Loucy (cell line): ENCODE measurements at regions not wholly inside any gene's neighbourhood (a gene's known extent, or its start where the extent isn't known, plus 50 kb on each side); places are given as distances from the start of the nearest gene placed in this dataset.

ENCODE experiments used
- H2AFZ ChIP-seq: fragments of 200-600 bp; sonication (generic); 2 replicates; pipeline ENCODE4 v1.6.0; 2016; ENCODE audit warnings: antibody characterized with exemption, mild to moderate bottlenecking, low read length, moderate library complexity
- H3F3A ChIP-seq: fragments of 200-600 bp; 2 replicates; pipeline ENCODE4 v1.6.0; 2016; ENCODE audit warnings: antibody characterized with exemption, low read depth, mild to moderate bottlenecking
- H3K27me3 ChIP-seq: fragments of 200-600 bp; sonication (generic); 2 replicates; pipeline ENCODE4 v1.6.1; 2014; ENCODE audit warnings: low read length, mild to moderate bottlenecking; ENCODE audit not compliant: insufficient read depth, poor library complexity, severe bottlenecking
- H3K36me3 ChIP-seq: fragments of 200-600 bp; sonication (generic); 2 replicates; pipeline ENCODE4 v1.6.1; 2016; ENCODE audit warnings: low read length; ENCODE audit not compliant: insufficient read depth
- H3K4me1 ChIP-seq: fragments of 200-600 bp; sonication (generic); 2 replicates; pipeline ENCODE4 v1.5.1; 2014; ENCODE audit warnings: low read length, mild to moderate bottlenecking; ENCODE audit not compliant: insufficient read depth, poor library complexity, severe bottlenecking
- H3K4me2 ChIP-seq: fragments of 200-600 bp; sonication (generic); 2 replicates; pipeline ENCODE4 v1.6.0; 2014; ENCODE audit warnings: antibody characterized with exemption, low read length, low read depth, mild to moderate bottlenecking; ENCODE audit not compliant: poor library complexity, severe bottlenecking
- H3K4me3 ChIP-seq: fragments of 200-600 bp; sonication (generic); 2 replicates; pipeline ENCODE4 v1.5.1; 2014; ENCODE audit warnings: low read length, mild to moderate bottlenecking, mixed read lengths; ENCODE audit not compliant: poor library complexity, severe bottlenecking
- H3K79me2 ChIP-seq: fragments of 200-600 bp; sonication (generic); 2 replicates; pipeline ENCODE4 v1.6.1; 2014; ENCODE audit warnings: low read length; ENCODE audit not compliant: insufficient read depth
- H3K9ac ChIP-seq: fragments of 200-600 bp; sonication (generic); 2 replicates; pipeline ENCODE4 v1.6.0; 2014; ENCODE audit warnings: mild to moderate bottlenecking, low read depth, low read length, moderate library complexity; ENCODE audit not compliant: poor library complexity, severe bottlenecking
- H3K9me2 ChIP-seq: fragments of 200-600 bp; sonication (generic); replicated peaks from 2 replicates; pipeline ENCODE4 v1.6.1; 2016; ENCODE audit warnings: low read depth, low read length, mixed read lengths
- H3K9me3 ChIP-seq: fragments of 200-600 bp; sonication (generic); 2 replicates; pipeline ENCODE4 v1.6.1; 2014; ENCODE audit warnings: mild to moderate bottlenecking, antibody characterized with exemption, low read length, low read depth; ENCODE audit not compliant: insufficient read depth
- H4K20me1 ChIP-seq: fragments of 200-600 bp; sonication (generic); 2 replicates; pipeline ENCODE4 v1.6.0; 2014; ENCODE audit warnings: antibody characterized with exemption, low read length, mild to moderate bottlenecking; ENCODE audit not compliant: insufficient read depth, poor library complexity, severe bottlenecking
- EZH2phosphoT487 ChIP-seq: fragments of 200-600 bp; IDR thresholded peaks from 2 replicates; pipeline ENCODE4 v1.6.1; 2018; ENCODE audit warnings: antibody characterized with exemption, mild to moderate bottlenecking, moderate library complexity, borderline replicate concordance
- TF ChIP-seq, protein P1 (sequence below): fragments of 200-600 bp; sonication (generic); conservative IDR thresholded peaks from 2 replicates; pipeline ENCODE4 v1.5.1; 2014; ENCODE audit warnings: mild to moderate bottlenecking, antibody characterized with exemption, low read length

DNA sequence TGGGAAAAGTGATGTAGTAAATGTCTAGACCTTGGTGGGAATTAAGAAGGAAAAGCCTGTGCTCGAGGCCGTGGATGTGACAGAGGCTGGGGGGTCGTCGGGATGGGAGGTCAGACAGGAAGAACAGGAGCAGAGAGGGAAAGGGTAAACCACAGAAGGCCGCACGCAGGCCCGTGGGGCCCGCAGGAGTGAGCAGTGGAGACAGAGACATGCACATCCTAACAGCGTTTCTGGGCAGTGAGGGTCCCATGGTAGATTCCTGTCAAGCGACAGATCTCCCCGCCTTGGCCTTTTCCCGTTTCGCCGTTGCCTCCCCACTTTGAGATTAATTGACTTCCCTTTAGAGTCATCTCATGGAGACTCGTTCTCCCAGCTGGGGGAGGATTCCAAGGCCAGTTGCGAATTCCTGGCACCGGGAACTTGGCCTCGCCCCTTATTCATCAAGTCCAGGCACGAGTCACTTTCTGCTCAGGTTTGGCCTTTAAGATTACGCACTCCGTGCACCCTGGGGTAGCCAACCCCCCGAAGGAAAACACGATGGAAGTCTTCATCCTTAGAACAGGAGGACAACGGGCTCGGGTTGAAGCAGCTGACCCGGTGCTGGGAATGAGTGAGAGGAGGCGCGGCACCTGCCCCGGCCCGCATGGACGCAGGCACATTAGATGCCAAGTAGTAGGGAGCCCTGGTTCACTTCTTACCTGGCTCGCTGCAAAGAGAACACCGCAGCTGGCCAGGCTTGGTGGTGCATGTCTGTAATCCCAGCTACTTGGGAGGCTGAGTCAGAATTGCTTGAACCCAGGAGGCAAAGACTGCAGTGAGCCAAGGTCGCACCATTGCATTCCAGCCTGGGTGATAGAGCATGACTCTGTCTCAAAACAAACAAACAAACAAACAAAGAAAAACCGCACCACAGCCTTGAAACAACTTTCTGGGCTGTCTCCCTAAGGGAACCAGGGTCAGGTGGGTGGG is 315.2 kb upstream of the SHH start:
- Histone ChIP-seq H3K4me2 (no peak overlapping the region), H3K36me3 (no peaks in the 10 kb centered on the region), H3K79me2 (no peaks in the 10 kb centered on the region), H2AFZ (no peak overlapping the region), H3K4me3 (no peak overlapping the region), H3K4me1 (no peaks in the 10 kb centered on the region), H3K27me3 (no peaks in the 10 kb centered on the region), H3K9me3 (peaks cover 11% of the 10 kb centered on the region; the same call in 1 of the 2 replicates), H3F3A (no peaks in the 10 kb centered on the region), H4K20me1 (no peaks in the 10 kb centered on the region), H3K9me2 (no peaks in the 10 kb centered on the region), H3K9ac (no peak overlapping the region)
- TF ChIP-seq EZH2phosphoT487: no peak
- TF ChIP-seq, protein P1, sequence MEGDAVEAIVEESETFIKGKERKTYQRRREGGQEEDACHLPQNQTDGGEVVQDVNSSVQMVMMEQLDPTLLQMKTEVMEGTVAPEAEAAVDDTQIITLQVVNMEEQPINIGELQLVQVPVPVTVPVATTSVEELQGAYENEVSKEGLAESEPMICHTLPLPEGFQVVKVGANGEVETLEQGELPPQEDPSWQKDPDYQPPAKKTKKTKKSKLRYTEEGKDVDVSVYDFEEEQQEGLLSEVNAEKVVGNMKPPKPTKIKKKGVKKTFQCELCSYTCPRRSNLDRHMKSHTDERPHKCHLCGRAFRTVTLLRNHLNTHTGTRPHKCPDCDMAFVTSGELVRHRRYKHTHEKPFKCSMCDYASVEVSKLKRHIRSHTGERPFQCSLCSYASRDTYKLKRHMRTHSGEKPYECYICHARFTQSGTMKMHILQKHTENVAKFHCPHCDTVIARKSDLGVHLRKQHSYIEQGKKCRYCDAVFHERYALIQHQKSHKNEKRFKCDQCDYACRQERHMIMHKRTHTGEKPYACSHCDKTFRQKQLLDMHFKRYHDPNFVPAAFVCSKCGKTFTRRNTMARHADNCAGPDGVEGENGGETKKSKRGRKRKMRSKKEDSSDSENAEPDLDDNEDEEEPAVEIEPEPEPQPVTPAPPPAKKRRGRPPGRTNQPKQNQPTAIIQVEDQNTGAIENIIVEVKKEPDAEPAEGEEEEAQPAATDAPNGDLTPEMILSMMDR: no peak

DNA sequence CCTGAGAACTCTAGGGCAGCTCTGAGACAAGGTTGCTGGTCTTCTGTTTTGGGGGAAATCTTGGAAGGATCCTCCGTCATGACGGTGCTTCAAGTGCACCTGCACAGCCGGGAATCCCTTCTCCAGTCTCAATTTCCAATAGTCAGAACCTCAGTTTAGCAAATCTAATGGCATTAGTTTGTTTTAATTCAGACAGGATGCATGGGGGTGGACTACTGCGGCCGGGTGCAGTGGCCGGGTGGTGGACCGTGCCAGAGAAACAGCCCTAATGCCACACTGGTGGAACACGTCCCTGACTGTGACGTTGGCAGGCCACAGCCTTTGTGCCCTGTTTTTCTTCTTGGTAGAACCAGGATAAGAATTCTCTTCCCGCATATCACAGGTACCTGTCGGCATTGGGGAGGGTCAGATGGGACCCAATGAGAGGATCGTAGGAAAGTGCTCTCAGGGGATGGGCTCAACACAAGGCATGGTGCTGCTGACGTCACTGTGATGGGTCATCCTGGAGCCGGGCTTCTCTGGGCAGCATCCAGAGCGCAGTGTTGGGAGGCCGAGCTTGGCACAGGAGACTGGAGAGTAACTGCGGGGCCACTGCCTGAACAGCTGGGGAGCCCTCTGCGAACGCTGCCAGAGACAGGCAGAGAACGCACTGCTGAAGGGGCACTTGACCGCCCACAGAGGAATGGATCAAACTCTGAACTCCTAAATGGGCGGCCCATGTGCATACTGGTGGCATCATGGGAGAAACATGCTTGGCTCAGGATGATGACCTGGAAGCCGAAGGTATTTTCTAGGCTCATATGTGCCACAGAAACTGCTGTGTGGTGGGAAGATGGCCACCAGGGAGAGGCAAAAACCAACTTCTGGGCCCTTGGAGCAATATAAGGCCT is 313.8 kb upstream of the SHH start:
- Histone ChIP-seq H3K4me2 (no peak overlapping the region), H3K36me3 (no peaks in the 10 kb centered on the region), H3K79me2 (no peaks in the 10 kb centered on the region), H3K4me1 (no peaks in the 10 kb centered on the region), H4K20me1 (no peaks in the 10 kb centered on the region), H3F3A (no peaks in the 10 kb centered on the region), H3K9me2 (no peaks in the 10 kb centered on the region), H3K27me3 (no peaks in the 10 kb centered on the region), H3K9ac (no peak overlapping the region), H3K9me3 (peaks cover 8% of the 10 kb centered on the region; the same call in 1 of the 2 replicates), H2AFZ (no peak overlapping the region), H3K4me3 (no peak overlapping the region)
- TF ChIP-seq EZH2phosphoT487: no peak
- TF ChIP-seq, protein P1: no peak

DNA sequence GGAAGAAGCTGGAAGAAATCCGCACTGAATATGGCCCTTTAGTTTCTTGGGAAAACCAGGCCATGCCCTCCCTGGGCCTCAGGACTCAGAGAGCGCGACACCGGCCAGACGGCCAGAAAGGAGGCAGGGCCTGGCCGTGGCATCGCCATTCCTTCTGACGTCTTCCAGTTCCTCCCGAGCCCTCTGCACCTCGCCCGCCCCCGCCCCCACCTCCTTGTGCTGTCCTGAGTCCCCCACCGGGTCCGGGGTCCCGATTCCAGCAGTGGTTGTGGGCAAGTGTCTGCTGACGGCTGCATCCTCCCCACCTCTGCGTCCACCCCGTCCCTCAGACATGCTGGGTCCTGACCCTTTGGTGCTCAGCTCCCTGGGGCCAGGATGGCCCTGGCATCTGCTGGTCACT is 312.1 kb upstream of the SHH start:
- Histone ChIP-seq H3F3A (no peaks in the 10 kb centered on the region), H3K9me2 (no peaks in the 10 kb centered on the region), H3K36me3 (no peaks in the 10 kb centered on the region), H3K4me1 (no peaks in the 10 kb centered on the region), H4K20me1 (no peaks in the 10 kb centered on the region), H3K79me2 (no peaks in the 10 kb centered on the region), H3K9me3 (peaks cover 8% of the 10 kb centered on the region; the same call in 1 of the 2 replicates), H3K27me3 (no peaks in the 10 kb centered on the region), H3K4me3 (no peak overlapping the region), H2AFZ (no peak overlapping the region), H3K4me2 (no peak overlapping the region), H3K9ac (no peak overlapping the region)
- TF ChIP-seq, protein P1: no peak
- TF ChIP-seq EZH2phosphoT487: no peak
